ENCODE measurements at regions not wholly inside any gene's neighbourhood (a gene's known extent, or its start where the extent isn't known, plus 50 kb on each side); places are given as distances from the start of the nearest gene placed in this dataset.

- WGBS = 55% methylated on average over 3 of the region's 3 CpGs
- TF ChIP-seq JUND (IDR thresholded peaks at IDR 0.05) (no peak), HNF4A (conservative IDR thresholded peaks at IDR 0.05) (no peak), ZBTB33 (IDR thresholded peaks at IDR 0.05) (no peak), FOXA1 (IDR thresholded peaks at IDR 0.05) (no peak), RXRA (IDR thresholded peaks at IDR 0.05) (no peak), REST (IDR thresholded peaks at IDR 0.05) (no peak), HNF4G (IDR thresholded peaks at IDR 0.05) (no peak), FOXA2 (IDR thresholded peaks at IDR 0.05) (no peak), CTCF (IDR thresholded peaks at IDR 0.05; ENCODE audit: low read depth, low read length, missing input control) (no peak), NR2F2 (IDR thresholded peaks at IDR 0.05) (no peak), MAX (IDR thresholded peaks at IDR 0.05) (no peak), YY1 (IDR thresholded peaks at IDR 0.05) (no peak), TAF1 (conservative IDR thresholded peaks at IDR 0.05) (no peak), GABPA (IDR thresholded peaks at IDR 0.05 in 1 of 2, conservative IDR thresholded peaks at IDR 0.05 in 1 of 2) (no peak), SP1 (IDR thresholded peaks at IDR 0.05) (no peak), EGR1 (IDR thresholded peaks at IDR 0.05; ENCODE audit: low read depth in 2 of 2) (no peak), ATF3 (IDR thresholded peaks at IDR 0.05) (no peak), RAD21 (IDR thresholded peaks at IDR 0.05) (no peak)
- DNase-seq (ENCODE audit: low spot score) = no peak
- no peak overlapping the region for H3K9ac ChIP-seq (ENCODE audit: low read depth in 1 of 2, low read length in 2 of 2)
- no peaks in the 10 kb centered on the region for H3K4me1 ChIP-seq (ENCODE audit: control insufficient read depth in 4 of 4, insufficient read depth in 4 of 4, low read length in 3 of 4)
- no peaks in the 10 kb centered on the region for H3K36me3 ChIP-seq (ENCODE audit: control insufficient read depth in 4 of 4, insufficient read depth in 3 of 4, low read depth in 1 of 4, low read length in 3 of 4)
- peaks cover 0 to 1% (median 0%) of the 10 kb centered on the region in 4 donors for H3K27me3 ChIP-seq (ENCODE audit: control insufficient read depth in 4 of 4, insufficient read depth in 4 of 4, low read length in 3 of 4)
- H3K27ac ChIP-seq (ENCODE audit: low read depth in 1 of 2, low read length in 2 of 2) = no peak overlapping the region
- no peaks in the 10 kb centered on the region for H3K9me3 ChIP-seq (ENCODE audit: control insufficient read depth in 4 of 4, low read length in 3 of 4)
- no peak overlapping the region for H3K4me3 ChIP-seq (ENCODE audit: low read depth in 1 of 3, low read length in 3 of 3)
Measured at GRCh38 chr3:87553058-87553457, 276.7 kb upstream of the POU1F1 start.

Measured in liver (tissue), 8 donors.